ENCODE measurements at regions not wholly inside any gene's neighbourhood (a gene's known extent, or its start where the extent isn't known, plus 50 kb on each side); places are given as distances from the start of the nearest gene placed in this dataset.

GRCh38 chr12:30500532-30500931 lies 195.1 kb downstream of the IPO8 start:
- no peak for DNase-seq
- H3K4me3 Mint-ChIP-seq, result no peak overlapping the region
- H3K9me3 Mint-ChIP-seq, result no peaks in the 10 kb centered on the region
- H3K4me1 Mint-ChIP-seq (ENCODE audit: low read depth), result no peaks in the 10 kb centered on the region
- intact Hi-C loops (cut with micrococcal nuclease), result no loop called here
- POLR2A ChIA-PET, result no interaction called here
- no peaks in the 10 kb centered on the region for H3K27me3 Mint-ChIP-seq
- H3K36me3 Mint-ChIP-seq, result no peaks in the 10 kb centered on the region
- H3K27ac Mint-ChIP-seq, result no peak overlapping the region
- CTCF ChIA-PET, result no interaction called here

GRCh38 chr12:30485230-30485890 lies 210.3 kb downstream of the IPO8 start:
- CTCF ChIA-PET, result no interaction called here
- Mint-ChIP-seq H3K27me3 (peaks cover 6% of the 10 kb centered on the region), H3K36me3 (no peaks in the 10 kb centered on the region), H3K4me3 (no peak overlapping the region), H3K27ac (no peak overlapping the region), H3K9me3 (no peaks in the 10 kb centered on the region), H3K4me1 (ENCODE audit: low read depth) (no peaks in the 10 kb centered on the region)
- POLR2A ChIA-PET, result no interaction called here
- DNase-seq, result no peak
- intact Hi-C loops (cut with micrococcal nuclease), result no loop called here

- intact Hi-C loops (cut with micrococcal nuclease), result no loop called here
- Mint-ChIP-seq H3K9me3 (no peaks in the 10 kb centered on the region), H3K4me1 (ENCODE audit: low read depth) (no peaks in the 10 kb centered on the region), H3K27ac (no peak overlapping the region), H3K27me3 (peaks cover 6% of the 10 kb centered on the region), H3K36me3 (no peaks in the 10 kb centered on the region), H3K4me3 (no peak overlapping the region)
- ChIA-PET CTCF (no interaction called here), POLR2A (no interaction called here)
- DNase-seq, result no peak
These were observed 211.0 kb downstream of the IPO8 start for GRCh38 chr12:30484658-30485057.

- Mint-ChIP-seq H3K27me3 (peaks cover 6% of the 10 kb centered on the region), H3K36me3 (no peaks in the 10 kb centered on the region), H3K27ac (no peak overlapping the region), H3K4me1 (ENCODE audit: low read depth) (no peaks in the 10 kb centered on the region), H3K9me3 (no peaks in the 10 kb centered on the region), H3K4me3 (no peak overlapping the region)
- CTCF ChIA-PET, result no interaction called here
- intact Hi-C loops (cut with micrococcal nuclease), result no loop called here
- no peak for DNase-seq
- POLR2A ChIA-PET, result no interaction called here
These were observed 213.0 kb downstream of the IPO8 start for GRCh38 chr12:30482650-30483049.

- ChIA-PET POLR2A (no interaction called here), CTCF (no interaction called here)
- DNase-seq, result no peak
- intact Hi-C loops (cut with micrococcal nuclease), result no loop called here
- no peak overlapping the region for H3K4me3 Mint-ChIP-seq
- H3K27ac Mint-ChIP-seq, result no peak overlapping the region
- H3K9me3 Mint-ChIP-seq, result peaks cover 4% of the 10 kb centered on the region
- peaks cover 3% of the 10 kb centered on the region for H3K27me3 Mint-ChIP-seq
- no peaks in the 10 kb centered on the region for H3K36me3 Mint-ChIP-seq
- no peaks in the 10 kb centered on the region for H3K4me1 Mint-ChIP-seq (ENCODE audit: low read depth)
These were observed 222.4 kb downstream of the IPO8 start for GRCh38 chr12:30473274-30473673.

GRCh38 chr12:30466093-30466585 lies 229.5 kb downstream of the IPO8 start:
- H3K9me3 Mint-ChIP-seq, result no peaks in the 10 kb centered on the region
- no peak for DNase-seq
- no peaks in the 10 kb centered on the region for H3K4me1 Mint-ChIP-seq (ENCODE audit: low read depth)
- peaks cover 1% of the 10 kb centered on the region for H3K27me3 Mint-ChIP-seq
- ChIA-PET POLR2A (no interaction called here), CTCF (no interaction called here)
- intact Hi-C loops (cut with micrococcal nuclease), result no loop called here
- H3K4me3 Mint-ChIP-seq, result no peak overlapping the region
- no peaks in the 10 kb centered on the region for H3K36me3 Mint-ChIP-seq
- H3K27ac Mint-ChIP-seq, result no peak overlapping the region

- Mint-ChIP-seq H3K4me1 (ENCODE audit: low read depth) (no peaks in the 10 kb centered on the region), H3K36me3 (no peaks in the 10 kb centered on the region), H3K4me3 (no peak overlapping the region), H3K9me3 (peaks cover 1% of the 10 kb centered on the region), H3K27me3 (no peaks in the 10 kb centered on the region), H3K27ac (no peak overlapping the region)
- POLR2A ChIA-PET, result no interaction called here
- no peak for DNase-seq
- CTCF ChIA-PET, result no interaction called here
- intact Hi-C loops (cut with micrococcal nuclease), result no loop called here
These were observed 232.0 kb downstream of the IPO8 start for GRCh38 chr12:30463636-30464035.

GRCh38 chr12:30462249-30462648 lies 233.4 kb downstream of the IPO8 start:
- CTCF ChIA-PET, result interaction anchor here (0.6 kb wide), 1 partner anchor 234 kb away, joined by 3 read pairs; the partner anchor contains the start of gene IPO8
- Mint-ChIP-seq H3K27me3 (no peaks in the 10 kb centered on the region), H3K4me1 (ENCODE audit: low read depth) (no peaks in the 10 kb centered on the region), H3K4me3 (no peak overlapping the region), H3K27ac (no peak overlapping the region), H3K9me3 (peaks cover 4% of the 10 kb centered on the region), H3K36me3 (no peaks in the 10 kb centered on the region)
- intact Hi-C loops (cut with micrococcal nuclease), result no loop called here
- POLR2A ChIA-PET, result no interaction called here
- no peak for DNase-seq

GRCh38 chr12:30461026-30461615 lies 234.5 kb downstream of the IPO8 start:
- no peaks in the 10 kb centered on the region for H3K27me3 Mint-ChIP-seq
- H3K4me3 Mint-ChIP-seq, result no peak overlapping the region
- H3K27ac Mint-ChIP-seq, result no peak overlapping the region
- ChIA-PET CTCF (no interaction called here), POLR2A (no interaction called here)
- no peaks in the 10 kb centered on the region for H3K36me3 Mint-ChIP-seq
- DNase-seq, result no peak
- H3K4me1 Mint-ChIP-seq (ENCODE audit: low read depth), result no peaks in the 10 kb centered on the region
- peaks cover 4% of the 10 kb centered on the region for H3K9me3 Mint-ChIP-seq
- intact Hi-C loops (cut with micrococcal nuclease), result no loop called here

- ChIA-PET POLR2A (no interaction called here), CTCF (no interaction called here)
- no peaks in the 10 kb centered on the region for H3K27me3 Mint-ChIP-seq
- no peaks in the 10 kb centered on the region for H3K36me3 Mint-ChIP-seq
- no peak for DNase-seq
- H3K4me3 Mint-ChIP-seq, result no peak overlapping the region
- no peak overlapping the region for H3K27ac Mint-ChIP-seq
- intact Hi-C loops (cut with micrococcal nuclease), result no loop called here
- H3K4me1 Mint-ChIP-seq (ENCODE audit: low read depth), result no peaks in the 10 kb centered on the region
- peaks cover 4% of the 10 kb centered on the region for H3K9me3 Mint-ChIP-seq
These were observed 237.2 kb downstream of the IPO8 start for GRCh38 chr12:30458453-30458852.

- Mint-ChIP-seq H3K27ac (no peak overlapping the region), H3K4me3 (no peak overlapping the region), H3K36me3 (no peaks in the 10 kb centered on the region), H3K4me1 (ENCODE audit: low read depth) (no peaks in the 10 kb centered on the region), H3K9me3 (peaks cover 4% of the 10 kb centered on the region), H3K27me3 (no peaks in the 10 kb centered on the region)
- intact Hi-C loops (cut with micrococcal nuclease), result no loop called here
- ChIA-PET POLR2A (no interaction called here), CTCF (no interaction called here)
- no peak for DNase-seq
These were observed 237.9 kb downstream of the IPO8 start for GRCh38 chr12:30457621-30458289.

- no peak overlapping the region for H3K4me3 Mint-ChIP-seq
- H3K4me1 Mint-ChIP-seq (ENCODE audit: low read depth), result no peaks in the 10 kb centered on the region
- CTCF ChIA-PET, result no interaction called here
- no peak for DNase-seq
- POLR2A ChIA-PET, result no interaction called here
- no peaks in the 10 kb centered on the region for H3K9me3 Mint-ChIP-seq
- H3K27ac Mint-ChIP-seq, result no peak overlapping the region
- no peaks in the 10 kb centered on the region for H3K36me3 Mint-ChIP-seq
- no peaks in the 10 kb centered on the region for H3K27me3 Mint-ChIP-seq
- intact Hi-C loops (cut with micrococcal nuclease), result no loop called here
These were observed 244.8 kb downstream of the IPO8 start for GRCh38 chr12:30450872-30451271.

- CTCF ChIA-PET, result no interaction called here
- intact Hi-C loops (cut with micrococcal nuclease), result no loop called here
- Mint-ChIP-seq H3K27me3 (no peaks in the 10 kb centered on the region), H3K9me3 (no peaks in the 10 kb centered on the region), H3K4me3 (no peak overlapping the region), H3K27ac (no peak overlapping the region), H3K4me1 (ENCODE audit: low read depth) (no peaks in the 10 kb centered on the region), H3K36me3 (no peaks in the 10 kb centered on the region)
- POLR2A ChIA-PET, result no interaction called here
- no peak for DNase-seq
These were observed 245.4 kb downstream of the IPO8 start for GRCh38 chr12:30450226-30450625.
